Vagina (tissue), 2 donors: ENCODE measurements at regions not wholly inside any gene's neighbourhood (a gene's known extent, or its start where the extent isn't known, plus 50 kb on each side); places are given as distances from the start of the nearest gene placed in this dataset.
A peak's percentile ranks its signal among the peaks of the same experiment; 100 is the strongest.

ENCODE experiments used
- DNase-seq, 2 donors: peaks; one replicate each; pipeline ENCODE4 v3.0.0-alpha.2; 2017; ENCODE audit errors: extremely low spot score in 2 of 2
- H3K27ac ChIP-seq: fragments of 200-600 bp; sonication (generic); one replicate; pipeline ENCODE4 v1.5.1; 2019
- H3K27me3 ChIP-seq: fragments of 200-600 bp; sonication (generic); one replicate; pipeline ENCODE4 v1.5.1; 2019
- H3K36me3 ChIP-seq, 2 donors: fragments of 200-600 bp; sonication (generic); one replicate each; pipeline ENCODE4 v1.5.1; 2017 to 2019
- H3K4me1 ChIP-seq: fragments of 200-600 bp; sonication (generic); one replicate; pipeline ENCODE4 v1.5.1; 2019
- H3K4me3 ChIP-seq, 2 donors: fragments of 200-600 bp; sonication (generic); 1 replicate in 1 of 2; 2 replicates in 1 of 2; pipeline ENCODE4 v1.5.1; 2016 to 2019
- H3K9me3 ChIP-seq: fragments of 200-600 bp; sonication (generic); one replicate; pipeline ENCODE4 v1.5.1; 2019
- CTCF ChIP-seq, 3 experiments: fragments of 450-650 bp in 2 of 3; fragments of 200-600 bp in 1 of 3; sonication (generic) in 1 of 3; IDR thresholded peaks; one replicate each; pipeline ENCODE4 v1.5.1; 2017 to 2019; ENCODE audit warnings: antibody characterized with exemption in 3 of 3, mild to moderate bottlenecking in 2 of 3, moderate library complexity in 2 of 3
- POLR2A ChIP-seq, 2 donors: fragments of 450-650 bp; IDR thresholded peaks; one replicate each; pipeline ENCODE4 v1.6.1; 2017; ENCODE audit warnings: antibody characterized with exemption in 2 of 2, mild to moderate bottlenecking in 2 of 2, moderate library complexity in 2 of 2
- POLR2AphosphoS5 ChIP-seq, 2 donors: sonication (generic); formaldehyde crosslinking; IDR thresholded peaks; one replicate each; pipeline ENCODE4 v1.9.0; 2017; ENCODE audit warnings: antibody characterized with exemption in 2 of 2, mild to moderate bottlenecking in 2 of 2, low read depth in 1 of 2; ENCODE audit not compliant: insufficient read depth in 1 of 2
- intact Hi-C: fragments of 100-400 bp; cut with DNase I; formaldehyde crosslinking; loops from one replicate; pipeline ENCODE4 v1.15.1; 2023

GRCh38 chr1:9429342-9429711 lies 109.9 kb upstream of the SLC25A33 start:
- TF ChIP-seq POLR2A (IDR thresholded peaks at IDR 0.05) (no peak), POLR2AphosphoS5 (IDR thresholded peaks at IDR 0.05; ENCODE audit: insufficient read depth in 1 of 2, low read depth in 1 of 2) (no peak), CTCF (IDR thresholded peaks at IDR 0.05) (no peak)
- DNase-seq: no peak
- H3K4me1 ChIP-seq: peaks cover 17% of the 10 kb centered on the region
- intact Hi-C loops: no loop called here
- no peaks in the 10 kb centered on the region for H3K27me3 ChIP-seq
- H3K36me3 ChIP-seq: no peaks in the 10 kb centered on the region
- peak overlapping the region; percentile 89 for H3K27ac ChIP-seq
- H3K4me3 ChIP-seq: peak overlapping the region; percentile 57 to 64
- H3K9me3 ChIP-seq: no peaks in the 10 kb centered on the region

DNA sequence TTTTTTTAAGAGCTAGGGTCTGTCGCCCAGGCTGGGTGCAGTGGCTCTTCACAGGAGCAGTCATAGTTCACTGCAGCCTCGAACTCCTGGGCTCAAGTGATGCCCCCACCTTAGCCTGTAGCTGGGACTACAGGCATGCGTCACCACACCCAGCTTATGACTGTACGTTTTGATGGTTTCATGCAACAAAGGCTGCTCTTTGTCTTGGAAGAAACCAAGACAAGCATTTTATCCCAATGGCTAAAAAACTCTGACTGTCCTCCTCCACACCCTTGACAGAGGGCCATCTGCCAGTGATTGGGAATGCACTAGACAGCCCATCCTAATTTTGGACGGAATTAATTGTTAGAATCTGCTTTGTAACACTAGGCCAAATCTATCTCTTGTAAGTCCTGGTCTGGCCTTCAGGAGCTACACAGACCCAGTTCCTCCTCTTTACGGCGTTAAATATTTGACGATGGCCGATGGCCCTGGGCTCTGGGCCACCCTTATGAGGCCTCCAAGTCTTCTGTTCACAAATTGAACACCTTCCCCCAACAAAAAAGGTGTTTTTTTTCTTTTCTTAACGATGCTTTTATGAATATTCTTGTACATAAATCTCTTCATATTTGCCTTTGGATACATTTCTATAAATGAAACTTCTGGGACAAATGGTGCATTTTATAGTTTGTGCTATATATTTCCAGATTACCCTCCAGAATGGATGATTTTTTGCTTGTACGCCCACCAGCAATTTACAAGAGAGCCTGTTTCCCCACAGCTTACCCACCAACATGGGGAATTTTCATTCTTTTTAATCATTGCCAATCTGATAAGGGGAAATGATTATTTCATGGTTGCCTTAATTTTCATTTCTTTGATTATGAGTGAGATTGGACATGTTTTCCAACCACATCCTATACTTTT lies 104.8 kb upstream of the SLC25A33 start:
- intact Hi-C loops: no loop called here
- no peaks in the 10 kb centered on the region for H3K36me3 ChIP-seq
- H3K4me3 ChIP-seq: no peak overlapping the region
- H3K9me3 ChIP-seq: no peaks in the 10 kb centered on the region
- peak overlapping the region; percentile 60 for H3K27ac ChIP-seq
- no peak for DNase-seq
- TF ChIP-seq POLR2A (IDR thresholded peaks at IDR 0.05) (no peak), CTCF (IDR thresholded peaks at IDR 0.05) (no peak)
- H3K27me3 ChIP-seq: no peaks in the 10 kb centered on the region
- H3K4me1 ChIP-seq: peaks cover 54% of the 10 kb centered on the region

GRCh38 chr1:9435153-9435636 lies 104.1 kb upstream of the SLC25A33 start:
- Histone ChIP-seq H3K4me3 (no peak overlapping the region), H3K36me3 (no peaks in the 10 kb centered on the region), H3K27ac (peak overlapping the region; percentile 60), H3K4me1 (peaks cover 54% of the 10 kb centered on the region), H3K9me3 (no peaks in the 10 kb centered on the region), H3K27me3 (no peaks in the 10 kb centered on the region)
- DNase-seq: no peak
- TF ChIP-seq CTCF (IDR thresholded peaks at IDR 0.05) (no peak), POLR2A (IDR thresholded peaks at IDR 0.05) (no peak), POLR2AphosphoS5 (IDR thresholded peaks at IDR 0.05; ENCODE audit: insufficient read depth in 1 of 2, low read depth in 1 of 2) (no peak)
- intact Hi-C loops: no loop called here

GRCh38 chr1:9435854-9436640 lies 103.2 kb upstream of the SLC25A33 start:
- no peaks in the 10 kb centered on the region for H3K9me3 ChIP-seq
- peak overlapping the region; percentile 80 for H3K27ac ChIP-seq
- H3K27me3 ChIP-seq: no peaks in the 10 kb centered on the region
- no peaks in the 10 kb centered on the region for H3K36me3 ChIP-seq
- DNase-seq: no peak
- TF ChIP-seq POLR2AphosphoS5 (IDR thresholded peaks at IDR 0.05; ENCODE audit: insufficient read depth in 1 of 2, low read depth in 1 of 2) (peak in 1 of 2 donors; percentile 50), POLR2A (IDR thresholded peaks at IDR 0.05) (no peak)
- peaks cover 55% of the 10 kb centered on the region for H3K4me1 ChIP-seq
- H3K4me3 ChIP-seq: no peak overlapping the region
- intact Hi-C loops: no loop called here

- no peaks in the 10 kb centered on the region for H3K36me3 ChIP-seq
- TF ChIP-seq CTCF (IDR thresholded peaks at IDR 0.05): no peak
- TF ChIP-seq POLR2A (IDR thresholded peaks at IDR 0.05): no peak
- no peak for TF ChIP-seq POLR2AphosphoS5 (IDR thresholded peaks at IDR 0.05; ENCODE audit: insufficient read depth in 1 of 2, low read depth in 1 of 2)
- H3K27me3 ChIP-seq: no peaks in the 10 kb centered on the region
- DNase-seq: no peak
- H3K9me3 ChIP-seq: no peaks in the 10 kb centered on the region
- H3K4me3 ChIP-seq: no peak overlapping the region
- H3K4me1 ChIP-seq: peaks cover 72% of the 10 kb centered on the region
- intact Hi-C loops: no loop called here
- H3K27ac ChIP-seq: peak overlapping the region; percentile 80
These were observed 101.3 kb upstream of the SLC25A33 start for GRCh38 chr1:9437961-9438430.
